ENCODE measurements at regions not wholly inside any gene's neighbourhood (a gene's known extent, or its start where the extent isn't known, plus 50 kb on each side); places are given as distances from the start of the nearest gene placed in this dataset.

DNA sequence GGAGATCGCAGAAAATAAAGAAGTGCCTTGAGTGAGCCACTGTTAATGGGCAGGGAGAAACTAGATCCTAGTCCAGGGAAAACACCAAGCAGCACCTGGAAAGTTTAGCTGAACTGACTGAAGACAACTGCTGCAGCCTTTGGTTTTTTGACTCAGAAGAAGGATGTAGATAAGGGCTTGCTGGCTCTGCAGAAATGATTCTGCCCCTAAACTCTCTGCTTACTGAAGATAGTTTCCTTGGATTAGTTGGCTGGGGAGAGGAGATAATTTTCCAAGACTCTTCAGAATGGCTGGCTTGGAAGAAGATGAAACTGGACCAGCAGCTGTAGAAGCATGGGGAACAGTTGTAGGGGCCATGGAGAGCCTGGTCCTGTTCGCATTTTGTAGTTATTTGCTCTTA lies 471.8 kb downstream of the KDM4C start:
- no peak for DNase-seq

DNA sequence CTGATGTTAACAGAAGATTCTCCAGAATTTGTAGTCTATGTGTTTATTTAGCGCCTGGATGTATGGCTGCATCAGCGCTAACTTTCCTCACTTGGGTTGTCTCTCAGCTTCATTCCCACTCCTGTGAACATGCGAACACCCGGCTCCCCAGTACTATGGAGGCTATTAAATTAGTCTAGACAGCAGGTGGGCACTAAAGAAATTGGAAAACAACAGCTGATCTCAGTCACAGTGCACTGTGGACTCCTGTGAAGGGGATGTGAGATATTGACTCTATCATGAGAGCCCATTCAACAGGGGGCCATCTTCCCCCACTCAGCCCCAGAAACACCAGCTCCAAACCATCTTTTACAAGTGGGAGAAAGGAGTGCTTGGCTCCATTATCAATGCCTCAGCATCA lies 471.0 kb downstream of the KDM4C start:
- no peak for DNase-seq

DNA sequence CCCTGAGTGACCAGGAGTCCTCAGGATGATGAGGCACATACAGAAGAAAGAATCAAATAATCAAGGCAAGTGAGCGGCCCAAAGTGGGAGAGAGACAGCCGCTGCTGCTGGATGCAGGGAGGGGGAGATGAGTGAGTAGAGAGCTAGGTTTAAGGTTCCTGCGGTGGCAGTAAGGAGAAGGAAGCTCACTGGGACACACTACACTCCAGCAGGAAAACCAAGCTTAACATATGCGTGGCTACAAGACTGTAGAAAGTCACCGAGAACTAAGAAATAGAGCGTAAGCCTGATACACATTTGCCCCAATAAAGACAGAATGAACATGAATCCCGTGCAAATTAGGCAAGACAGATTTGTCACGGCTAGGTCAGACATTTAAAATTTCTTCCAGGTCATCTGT lies 470.2 kb downstream of the KDM4C start:
- DNase-seq = no peak

DNA sequence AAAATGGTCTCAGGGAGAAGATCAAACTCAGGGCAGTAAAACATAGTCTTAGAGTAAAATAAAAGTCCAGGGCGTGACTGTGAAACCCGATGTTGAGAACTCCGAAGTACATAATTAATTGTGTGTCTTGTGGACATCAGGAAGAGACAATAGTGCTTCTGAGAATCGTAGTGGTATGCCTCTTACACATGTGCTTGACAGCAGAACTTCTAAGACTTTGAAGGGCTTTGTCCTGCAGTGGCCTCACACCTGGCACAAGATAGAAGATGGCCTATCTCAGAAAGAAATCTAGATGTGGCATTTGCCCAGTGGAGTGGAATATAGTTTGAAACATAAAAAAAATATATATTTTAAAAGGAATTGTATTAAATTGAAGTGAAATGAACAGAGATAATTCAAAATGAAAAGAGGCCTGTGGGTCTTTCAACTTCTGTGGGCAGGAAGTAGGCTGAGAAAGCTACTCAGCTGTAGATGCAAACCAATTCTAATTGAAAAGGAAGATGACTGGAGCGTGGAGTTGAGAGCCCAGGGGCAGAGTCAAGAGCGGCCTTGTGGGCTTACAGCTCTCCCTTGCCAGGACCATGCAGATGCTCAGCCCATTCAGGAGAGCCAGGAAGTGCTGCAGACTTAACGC lies 468.4 kb downstream of the KDM4C start:
- DNase-seq = no peak

All from CD4-positive, alpha-beta T cell treated with Interleukin-10 for 1 hour (primary cell).